ENCODE measurements at regions not wholly inside any gene's neighbourhood (a gene's known extent, or its start where the extent isn't known, plus 50 kb on each side); places are given as distances from the start of the nearest gene placed in this dataset.

DNA sequence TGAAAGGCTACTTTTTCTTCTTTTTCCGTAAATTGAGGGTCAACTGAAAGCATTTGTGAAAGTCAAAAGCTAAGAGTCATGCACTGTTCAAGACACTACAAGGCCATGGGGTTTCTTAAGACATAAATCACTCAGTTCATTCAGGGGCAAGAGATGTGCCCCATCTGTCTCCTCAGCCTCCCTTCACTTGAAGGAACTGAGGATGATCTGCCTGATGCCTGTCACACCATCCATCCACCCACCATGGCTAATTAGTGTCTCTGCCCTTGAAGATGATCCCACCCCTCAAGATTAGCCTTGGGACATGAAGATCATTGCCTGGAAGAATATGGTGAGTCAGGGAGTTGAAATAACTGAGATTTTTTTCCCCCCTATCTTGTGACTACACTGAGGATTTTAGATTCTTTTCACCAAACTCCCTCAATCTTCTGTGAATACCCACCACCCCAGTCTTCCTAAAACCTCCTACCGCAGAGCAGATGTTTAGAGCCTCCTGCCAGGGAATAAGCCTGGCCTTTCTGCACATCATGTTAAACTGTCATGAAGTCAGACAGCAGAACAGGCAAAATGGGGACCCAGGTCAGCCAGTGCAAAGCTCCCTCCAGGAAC is 88.6 kb upstream of the LMO4 start:
- TF ChIP-seq CTCF (conservative IDR thresholded peaks at IDR 0.05; ENCODE audit: low read depth, low read length) (no peak), USF2 (IDR thresholded peaks at IDR 0.05; ENCODE audit: low read depth, low read length) (no peak), POLR2A (IDR thresholded peaks at IDR 0.05; ENCODE audit: low read depth, low read length) (no peak), MXI1 (IDR thresholded peaks at IDR 0.05; ENCODE audit: borderline replicate concordance, low read depth, low read length) (no peak)

Data from IMR-90 (cell line).